ENCODE measurements at regions not wholly inside any gene's neighbourhood (a gene's known extent, or its start where the extent isn't known, plus 50 kb on each side); places are given as distances from the start of the nearest gene placed in this dataset.

DNA sequence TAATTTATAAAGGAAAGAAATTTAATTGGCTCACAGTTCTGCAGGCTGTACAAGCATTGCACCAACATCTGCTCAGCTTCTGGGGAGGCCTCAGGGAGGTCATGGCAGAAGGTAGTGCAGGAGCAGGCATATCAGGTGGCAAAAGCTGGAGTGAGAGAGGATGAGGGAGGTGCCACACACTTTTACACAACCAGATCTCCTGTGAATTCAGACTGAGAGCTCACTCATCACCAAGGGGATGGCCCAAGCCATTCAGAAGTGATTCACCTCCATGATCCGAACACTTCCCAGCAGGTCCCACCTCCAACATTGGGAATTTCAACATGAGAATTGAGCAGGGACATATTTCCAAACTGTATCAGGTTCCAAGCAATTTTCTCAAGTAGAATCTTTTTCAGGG lies 84.7 kb upstream of the BRINP1 start:
- no peak for DNase-seq

DNA sequence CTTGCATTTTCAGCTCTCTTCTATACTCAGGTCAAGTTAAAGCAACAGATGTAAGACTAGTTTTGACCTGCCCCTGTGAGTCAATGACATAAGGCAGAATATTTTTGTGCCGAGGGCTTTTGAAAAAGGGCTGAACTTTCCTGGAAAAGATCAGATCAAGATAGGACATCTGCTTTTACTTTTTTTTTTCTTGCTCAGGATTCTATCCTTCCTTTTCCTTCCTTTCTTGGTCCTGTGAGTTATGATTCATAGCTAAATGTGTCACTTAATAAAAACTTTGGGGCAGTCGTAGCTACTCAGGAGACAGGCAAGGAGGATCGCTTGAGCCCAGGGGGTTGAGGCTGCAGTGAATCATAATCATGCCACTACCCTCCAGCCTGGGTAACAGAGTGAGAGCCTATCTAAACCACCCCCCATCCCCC lies 84.3 kb upstream of the BRINP1 start:
- no peak for DNase-seq

DNA sequence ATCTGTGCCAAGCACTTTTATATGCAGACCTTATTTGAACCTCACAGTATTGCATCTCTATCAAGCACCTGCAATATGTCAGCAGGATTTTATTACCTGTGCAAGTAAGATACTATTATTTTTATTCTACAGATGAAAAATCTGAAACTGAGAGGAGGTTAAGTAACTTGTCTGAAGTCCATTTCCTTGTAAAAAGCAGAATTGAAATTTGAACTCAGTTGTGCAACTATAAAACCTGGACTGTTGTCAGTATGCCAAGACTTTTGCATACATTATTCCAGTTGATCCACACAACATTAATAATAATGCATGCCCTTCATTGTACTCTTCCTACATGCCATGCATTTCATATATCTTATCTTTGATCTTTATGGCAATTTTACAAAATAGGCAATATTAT lies 82.2 kb upstream of the BRINP1 start:
- DNase-seq = no peak

DNA sequence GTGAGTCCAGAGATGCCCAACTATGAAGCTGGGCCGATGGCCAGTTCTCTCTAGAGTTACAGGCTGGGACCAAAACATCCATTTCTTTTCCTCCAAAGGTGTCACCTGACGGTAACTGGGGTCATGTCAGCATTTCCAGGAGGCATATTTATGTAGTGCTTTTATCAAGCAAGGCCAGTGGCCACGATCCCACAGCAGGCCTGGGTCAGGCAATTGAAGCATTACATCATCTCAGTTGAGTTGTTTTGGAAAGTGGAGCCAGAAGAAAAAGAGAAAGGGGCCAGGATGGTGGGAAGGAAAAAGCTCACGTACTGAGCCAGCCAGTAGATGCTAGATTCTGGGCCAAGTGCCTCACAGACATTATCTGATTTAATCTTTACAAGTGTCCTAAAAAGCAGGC lies 73.9 kb upstream of the BRINP1 start:
- no peak for DNase-seq

DNA sequence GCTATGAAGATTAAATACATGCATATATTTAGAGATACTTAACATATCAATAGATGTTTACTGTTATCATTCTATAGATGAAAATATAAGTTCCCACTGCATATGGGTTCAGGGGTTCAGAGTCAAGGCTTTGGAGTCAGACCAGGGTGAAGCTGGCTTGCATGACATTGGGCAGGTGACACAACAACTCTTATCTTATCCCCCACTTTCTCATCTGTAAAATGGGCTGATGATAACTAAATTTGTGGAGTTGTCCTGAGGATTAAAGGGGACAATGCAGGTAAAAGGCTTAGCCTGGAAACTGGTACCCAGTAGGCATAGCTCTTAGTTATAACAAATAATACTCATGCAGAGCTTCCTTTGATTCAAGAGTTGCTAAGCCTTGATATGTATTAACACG lies 72.6 kb upstream of the BRINP1 start:
- no peak for DNase-seq

DNA sequence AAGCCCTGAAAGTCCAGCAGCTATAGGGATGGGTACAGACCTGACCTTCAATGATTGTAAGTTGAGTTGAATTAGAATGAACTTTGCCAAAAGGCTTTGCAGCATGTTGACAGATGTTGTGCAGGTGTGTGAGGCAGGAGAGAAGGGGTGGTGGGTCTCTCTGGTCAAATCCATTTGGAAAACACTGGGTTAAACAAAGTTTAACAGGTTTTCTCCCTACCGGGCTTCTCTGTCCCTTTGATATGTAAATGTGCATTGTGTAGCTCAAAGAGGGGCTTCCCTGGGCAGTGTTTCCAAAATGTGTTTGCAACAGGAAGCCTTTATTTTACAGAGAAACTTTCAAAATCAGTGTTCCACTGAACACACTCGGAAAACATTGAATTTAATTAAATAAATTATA lies 72.1 kb upstream of the BRINP1 start:
- DNase-seq = no peak

DNA sequence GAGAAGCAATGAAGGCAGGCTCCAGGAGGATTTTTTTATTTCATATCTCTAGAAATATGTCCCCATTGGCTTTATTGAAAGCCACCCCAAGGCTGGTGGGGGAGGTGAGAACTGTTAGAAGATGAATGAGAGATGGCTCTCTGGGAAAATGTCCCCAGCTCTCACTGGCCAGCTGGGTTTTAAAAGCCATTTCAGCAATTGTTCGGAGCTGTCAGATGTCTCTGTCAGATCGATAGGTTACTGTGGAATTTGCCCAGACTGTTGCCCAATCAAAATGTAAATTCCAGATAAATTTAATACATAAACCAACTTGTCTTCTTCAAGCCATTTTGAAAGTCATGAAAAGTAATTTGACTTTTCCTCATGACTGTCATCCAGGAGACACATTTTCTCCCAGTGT lies 67.0 kb upstream of the BRINP1 start:
- DNase-seq = no peak

DNA sequence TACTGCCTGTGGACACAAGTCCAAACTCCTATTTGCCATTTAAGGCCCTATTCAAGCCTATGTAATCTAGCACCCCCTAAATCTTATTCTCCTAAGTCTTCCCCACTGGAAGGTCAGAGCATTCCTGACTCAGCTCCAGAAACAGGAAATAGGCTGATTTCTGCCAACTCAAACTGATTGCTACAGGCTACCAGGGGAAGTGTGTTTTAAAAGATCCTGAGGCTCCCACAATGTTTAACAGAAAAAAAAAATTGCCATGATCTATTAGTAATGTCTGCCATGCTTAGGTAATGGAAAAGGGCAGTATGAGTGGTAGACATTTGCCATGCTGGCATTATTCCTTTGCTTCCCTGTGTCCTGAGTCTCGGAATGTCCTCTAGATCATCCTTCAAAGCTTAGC lies 65.8 kb upstream of the BRINP1 start:
- DNase-seq = no peak

DNA sequence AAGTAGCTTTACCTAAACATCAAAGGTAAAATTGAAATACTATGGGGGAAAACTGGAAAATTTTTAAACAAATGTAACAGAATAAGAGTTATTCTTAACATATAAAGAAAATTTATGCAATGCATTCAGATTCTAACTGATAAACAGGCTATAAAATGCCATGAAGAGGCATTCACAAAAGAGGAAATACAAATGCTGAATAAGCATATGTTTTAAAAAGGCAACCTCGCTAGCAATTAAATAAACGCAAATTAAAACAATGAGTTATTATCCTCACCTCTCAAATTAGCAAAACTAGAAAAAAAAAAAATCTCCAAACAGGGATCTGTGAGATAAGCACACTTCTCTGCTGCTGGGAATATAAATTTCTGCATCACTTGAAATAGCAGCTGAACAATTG lies 63.2 kb upstream of the BRINP1 start:
- DNase-seq = no peak

DNA sequence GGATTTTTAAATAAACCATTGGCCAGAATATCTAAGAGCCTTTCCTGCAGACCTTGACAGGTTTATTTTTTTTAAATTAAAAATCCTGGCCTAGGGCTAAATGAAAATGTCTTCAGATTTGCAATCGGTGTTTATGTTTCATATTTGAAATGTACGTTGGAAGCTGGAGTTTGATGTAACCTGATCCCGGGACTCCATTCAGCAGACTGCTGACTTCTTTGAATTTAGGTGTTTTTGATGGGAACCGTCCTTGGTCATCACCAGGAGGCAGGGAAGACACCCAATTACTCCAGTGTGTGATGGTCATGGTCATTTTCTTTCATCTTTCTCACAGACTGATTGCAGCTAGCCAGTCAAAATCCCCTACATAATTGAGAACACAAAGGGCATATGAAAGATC lies 60.1 kb upstream of the BRINP1 start:
- DNase-seq = no peak

DNA sequence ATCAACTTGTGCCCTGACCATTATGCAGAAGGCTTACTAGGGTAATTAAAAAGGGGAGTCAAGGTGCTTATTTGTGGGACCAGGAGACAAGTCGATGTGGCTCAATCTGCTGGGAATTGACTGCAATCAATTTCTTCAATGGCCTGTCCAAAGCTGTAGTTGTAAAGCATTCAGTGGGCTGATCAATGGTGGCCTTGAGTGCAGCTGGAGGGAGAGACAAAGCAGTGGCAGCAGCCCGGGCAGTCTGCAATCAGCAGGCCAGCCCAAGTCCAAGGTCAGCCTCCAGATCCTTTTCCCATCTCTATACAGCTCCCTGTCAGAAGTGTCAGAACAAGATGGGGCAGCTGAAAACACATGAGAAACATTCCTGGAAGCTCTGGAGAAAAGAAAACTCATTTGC lies 51.0 kb upstream of the BRINP1 start:
- DNase-seq = no peak

Measured in NCI-H1092 treated with DMSO at 0.1 percent for 48 hours (cell line).